NCI-H2227 treated with DMSO at 0.1 percent for 48 hours (cell line): ENCODE measurements at regions not wholly inside any gene's neighbourhood (a gene's known extent, or its start where the extent isn't known, plus 50 kb on each side); places are given as distances from the start of the nearest gene placed in this dataset.
"Not testable (repeated sequence)": the region's sequence is repeated elsewhere in the genome, so short reads cannot be mapped to it uniquely, and the experiment has no call there.

Experiments used
- DNase-seq: peaks from one replicate; lab custom pipeline; 2025; lab: John Stamatoyannopoulos, UW

DNA sequence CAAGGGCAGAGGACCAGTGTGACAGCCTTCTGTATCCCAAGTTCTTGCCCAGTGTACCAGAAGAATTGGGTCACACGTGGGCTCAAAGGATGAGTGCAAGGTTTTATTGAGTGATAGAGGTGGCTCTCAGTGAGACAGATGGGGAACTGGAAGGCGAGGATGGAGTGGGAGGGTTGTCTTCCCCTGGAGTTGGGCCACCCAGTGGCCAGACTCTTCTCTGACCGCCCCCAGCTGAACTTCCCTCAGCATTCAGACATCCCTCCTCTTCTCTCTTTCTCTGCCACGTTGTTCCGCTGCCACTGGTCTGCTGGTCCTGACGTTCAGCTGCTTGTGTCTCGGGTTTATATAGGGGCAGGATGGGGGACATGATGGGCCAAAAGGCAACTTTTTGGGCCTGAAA lies 150.1 kb upstream of the IVNS1ABP start:
- no peak for DNase-seq

DNA sequence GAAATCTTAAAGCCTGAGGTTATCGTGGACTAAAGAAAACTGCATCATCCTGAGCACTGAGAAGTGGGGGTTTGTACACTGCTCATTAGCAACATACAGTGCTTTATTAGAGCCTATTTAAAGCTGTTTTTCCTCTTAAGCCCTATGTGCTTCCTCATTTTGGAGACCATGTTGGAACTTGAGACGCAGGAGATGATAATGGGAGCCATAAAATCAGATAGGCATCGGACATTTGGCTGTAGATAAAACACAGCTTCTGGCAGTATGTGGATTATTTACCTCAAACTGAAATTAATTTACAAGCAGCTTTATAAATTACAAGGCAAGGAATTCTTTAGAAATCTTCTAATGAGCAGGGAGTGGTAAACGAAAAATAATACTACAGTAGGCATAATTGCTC lies 147.7 kb upstream of the IVNS1ABP start:
- no peak for DNase-seq

DNA sequence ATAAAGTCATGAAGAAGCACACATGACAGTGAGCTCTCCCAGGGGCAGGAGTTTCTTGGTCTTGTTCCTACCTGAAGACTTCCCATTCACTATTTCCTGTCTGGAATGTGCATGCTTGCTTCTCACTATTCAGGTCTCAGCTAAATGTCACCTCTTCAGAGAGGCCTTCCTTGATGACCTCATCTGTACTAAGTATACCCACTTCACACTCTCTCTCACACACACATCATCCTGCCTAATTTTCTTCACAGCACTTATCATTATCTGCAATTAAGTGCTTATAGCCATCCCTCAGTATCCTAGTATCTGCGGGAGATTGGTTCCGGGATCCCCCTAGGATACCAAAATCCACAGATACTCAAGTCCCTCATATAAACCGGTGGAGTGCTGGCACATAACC lies 146.4 kb upstream of the IVNS1ABP start:
- no peak for DNase-seq

DNA sequence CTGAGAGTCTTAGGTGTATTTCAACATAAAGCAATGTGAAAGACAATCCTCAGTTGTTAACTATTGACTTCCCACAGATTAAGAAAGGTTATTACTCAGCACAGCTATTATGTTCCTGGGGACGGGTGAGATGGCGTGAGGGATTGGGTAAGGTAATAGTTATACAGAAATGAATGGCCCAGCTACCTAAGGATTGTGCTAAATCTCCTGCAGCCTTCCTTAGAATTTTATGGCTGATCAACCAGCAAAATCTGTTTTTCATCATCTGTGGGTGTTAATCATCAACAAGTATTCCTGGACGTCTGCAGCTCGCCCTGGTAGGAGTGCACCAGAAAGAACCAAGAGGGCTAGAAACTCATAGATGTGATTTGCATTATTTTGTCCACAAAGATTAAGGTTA lies 146.0 kb upstream of the IVNS1ABP start:
- DNase-seq = no peak

DNA sequence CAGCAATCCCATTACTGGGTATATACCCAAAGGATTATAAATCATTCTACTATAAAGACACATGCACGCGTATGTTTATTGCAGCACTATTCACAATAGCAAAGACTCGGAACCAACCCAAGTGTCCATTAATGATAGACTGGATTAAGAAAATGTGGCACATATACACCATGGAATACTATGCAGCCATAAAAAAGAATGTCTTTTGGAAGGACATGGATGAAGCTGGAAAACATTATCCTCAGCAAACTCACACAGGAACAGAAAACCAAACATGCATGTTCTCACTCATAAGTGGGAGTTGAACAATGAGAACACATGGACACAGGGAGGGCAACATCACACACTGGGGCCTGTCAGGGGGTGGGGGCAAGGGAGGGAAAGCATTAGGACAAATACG lies 143.7 kb upstream of the IVNS1ABP start:
- DNase-seq = not testable (repeated sequence)

DNA sequence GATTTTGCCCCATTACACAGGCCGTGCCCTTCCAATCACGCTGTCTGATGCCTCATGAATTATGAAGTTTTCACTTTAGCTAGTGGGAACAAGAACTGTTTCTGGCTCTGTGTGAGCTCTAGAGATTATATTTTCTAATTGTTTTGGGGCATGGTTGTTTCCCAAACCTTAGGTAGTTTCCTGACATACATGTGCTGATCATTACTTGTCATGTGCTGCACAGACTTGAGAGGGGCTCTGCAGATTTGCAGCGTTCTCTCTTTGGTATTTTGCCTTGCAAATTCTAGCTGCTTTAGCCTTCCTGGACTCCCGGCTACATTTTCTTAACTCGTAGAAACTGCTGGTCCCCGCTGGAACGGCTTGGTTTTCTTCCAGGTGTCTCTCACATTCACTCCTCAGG lies 142.1 kb upstream of the IVNS1ABP start:
- DNase-seq = no peak

DNA sequence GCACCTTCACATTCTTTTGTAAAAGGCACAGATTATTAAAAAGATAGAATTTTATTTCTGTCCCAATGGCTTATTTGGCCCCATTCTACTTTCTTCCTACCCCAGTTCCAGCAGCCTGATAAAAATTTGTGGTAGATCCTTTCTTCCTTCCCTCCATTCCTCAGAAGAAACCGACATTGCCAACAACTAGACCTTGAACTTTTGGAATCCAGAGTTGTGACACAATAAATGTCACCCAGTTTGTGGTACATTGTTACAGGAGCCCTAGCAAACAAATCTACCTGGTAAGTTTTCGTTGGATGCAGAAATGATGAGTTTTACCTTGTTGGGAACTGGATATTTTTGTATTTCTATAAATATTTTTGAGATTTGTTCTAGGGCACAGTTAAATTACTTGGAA lies 141.6 kb upstream of the IVNS1ABP start:
- DNase-seq = no peak

DNA sequence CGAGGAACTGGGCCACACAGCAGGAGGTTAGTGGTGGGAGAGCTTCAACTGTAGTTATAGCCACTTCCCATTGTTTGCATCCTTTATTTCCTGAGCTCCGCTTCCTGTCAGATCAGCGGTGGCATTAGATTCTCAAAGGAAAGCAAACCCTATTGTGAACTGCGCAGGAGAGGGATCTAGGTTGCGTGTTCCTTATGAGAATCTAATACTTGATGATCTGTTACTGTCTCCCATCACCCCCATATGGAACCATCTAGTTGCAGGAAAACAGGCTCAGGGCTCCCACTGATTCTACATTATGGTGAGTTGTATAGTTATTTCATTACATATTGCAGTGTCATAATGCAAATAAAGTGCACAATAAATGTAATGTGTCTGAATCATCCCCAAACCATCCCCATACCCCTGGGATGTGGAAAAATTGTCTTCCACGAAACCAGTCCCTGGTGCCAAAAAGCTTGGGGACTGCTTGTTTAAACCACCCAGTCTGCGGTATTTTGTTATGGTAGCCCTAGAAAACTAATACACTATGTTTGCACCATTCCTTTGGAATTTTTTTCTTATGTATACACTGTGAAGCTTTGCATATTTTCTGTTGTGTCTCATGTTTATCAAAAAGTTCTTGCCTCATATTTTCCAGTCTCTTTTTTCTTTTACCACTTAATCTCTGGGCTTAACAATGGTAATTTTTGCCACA lies 136.6 kb upstream of the IVNS1ABP start:
- DNase-seq = no peak

DNA sequence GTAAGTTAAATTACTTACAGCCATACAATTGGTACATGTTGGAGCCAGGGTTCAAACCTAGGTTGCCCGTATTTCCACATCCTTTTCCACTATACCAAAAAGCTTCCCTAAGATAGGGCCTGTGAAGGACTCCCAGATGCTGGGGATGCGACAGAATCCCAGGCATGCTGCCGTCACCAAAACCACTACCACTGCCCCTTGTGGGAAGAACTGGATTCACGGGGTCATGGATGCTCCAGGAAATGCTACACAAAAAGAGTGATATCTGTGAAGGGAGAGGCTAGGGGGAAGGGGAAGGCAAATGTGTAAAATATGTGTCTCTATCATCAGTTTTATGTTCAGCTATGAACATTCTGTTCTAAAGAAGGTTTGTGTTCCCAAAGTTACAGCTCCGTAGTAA lies 133.9 kb upstream of the IVNS1ABP start:
- no peak for DNase-seq

DNA sequence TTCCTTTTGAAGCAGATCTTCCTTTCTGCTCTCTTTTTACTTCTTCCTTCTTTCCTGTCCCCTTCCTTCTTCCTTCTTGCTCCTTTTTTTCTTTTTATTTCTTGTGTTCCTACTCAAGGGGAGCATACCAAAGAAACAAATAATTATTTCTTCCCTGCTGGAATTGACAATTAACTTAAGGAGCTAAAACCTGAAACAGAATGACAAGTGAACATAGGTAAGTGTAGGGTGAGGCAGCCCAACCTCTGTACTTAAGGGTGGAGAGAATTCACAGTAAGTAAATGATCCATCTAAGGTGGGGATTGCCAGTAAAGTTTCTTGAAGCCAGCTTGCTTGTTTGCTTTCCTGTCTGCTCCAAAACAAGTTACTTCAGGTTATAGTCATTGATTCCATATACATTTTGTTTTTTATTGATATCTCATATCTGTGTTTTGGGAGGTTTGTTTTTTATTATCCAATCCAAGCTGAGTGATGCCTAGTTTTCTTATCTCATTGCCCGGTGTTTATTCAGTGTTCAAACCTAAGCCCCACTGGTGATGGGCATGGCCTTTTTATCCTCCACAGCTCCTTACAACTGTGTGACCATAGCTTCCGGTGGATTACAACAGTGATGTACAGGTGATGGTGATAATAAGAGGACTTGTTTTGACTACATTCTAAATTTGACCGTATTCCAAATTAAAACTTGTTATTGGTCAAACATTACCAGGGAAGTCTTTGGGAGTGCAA lies 133.2 kb upstream of the IVNS1ABP start:
- no peak for DNase-seq

DNA sequence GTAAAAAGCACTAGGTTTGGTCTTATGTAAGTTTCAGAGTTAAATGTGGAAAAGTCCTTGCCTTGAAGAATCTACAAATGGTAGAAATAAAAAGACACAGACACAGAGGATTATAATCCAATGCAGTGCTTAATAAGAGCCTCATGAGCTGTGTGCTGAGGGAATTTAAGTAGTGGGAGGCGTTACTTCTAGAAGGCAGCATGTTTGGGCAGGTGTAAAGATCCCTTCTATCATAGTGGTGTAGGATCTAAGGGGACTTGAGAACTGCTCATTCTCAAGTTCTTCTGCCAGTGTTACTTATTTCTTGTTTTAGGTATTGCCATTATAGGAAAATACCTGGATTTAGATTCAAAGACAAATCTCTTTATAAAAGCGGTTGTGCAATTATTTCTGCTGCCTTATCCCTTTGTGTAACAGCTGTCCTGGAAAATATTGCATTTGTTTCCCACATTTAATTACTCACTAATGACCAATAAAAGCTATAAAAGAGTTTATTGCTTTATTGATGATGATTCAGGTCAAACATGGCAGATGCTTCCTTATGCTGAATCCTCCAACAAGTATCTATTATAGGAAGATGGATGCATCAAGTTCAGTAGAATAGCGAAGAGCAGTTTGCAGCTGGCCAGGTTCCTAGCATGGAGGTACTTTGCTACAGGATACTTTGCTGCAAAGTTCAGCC lies 132.5 kb upstream of the IVNS1ABP start:
- no peak for DNase-seq

DNA sequence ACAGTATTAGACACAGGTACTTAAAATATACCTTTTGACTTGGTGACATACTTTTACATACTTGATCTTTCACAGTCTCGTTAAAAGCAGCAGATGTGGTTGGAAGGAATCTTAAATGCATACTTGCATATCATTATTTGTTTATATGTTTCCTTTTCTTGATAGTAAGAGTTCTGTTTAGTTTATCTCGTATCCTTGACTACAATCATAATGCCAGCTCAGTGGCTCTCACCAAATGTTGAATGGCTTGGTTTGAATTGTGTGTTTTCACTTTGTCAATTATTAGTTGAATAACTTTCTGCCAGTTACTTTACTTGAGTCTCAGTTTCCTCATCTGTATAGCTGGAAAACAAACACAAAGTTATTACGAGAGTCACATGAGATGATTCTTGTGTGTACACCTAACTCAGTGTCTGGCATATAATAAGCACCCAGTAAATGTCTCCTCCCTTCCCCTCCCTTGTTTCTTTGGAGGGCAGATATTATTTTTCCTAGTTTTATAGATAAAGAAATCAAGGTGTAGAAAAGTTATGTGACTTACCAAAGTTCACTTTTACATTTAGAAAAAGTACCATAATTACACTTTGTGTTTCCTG lies 131.6 kb upstream of the IVNS1ABP start:
- DNase-seq = no peak

DNA sequence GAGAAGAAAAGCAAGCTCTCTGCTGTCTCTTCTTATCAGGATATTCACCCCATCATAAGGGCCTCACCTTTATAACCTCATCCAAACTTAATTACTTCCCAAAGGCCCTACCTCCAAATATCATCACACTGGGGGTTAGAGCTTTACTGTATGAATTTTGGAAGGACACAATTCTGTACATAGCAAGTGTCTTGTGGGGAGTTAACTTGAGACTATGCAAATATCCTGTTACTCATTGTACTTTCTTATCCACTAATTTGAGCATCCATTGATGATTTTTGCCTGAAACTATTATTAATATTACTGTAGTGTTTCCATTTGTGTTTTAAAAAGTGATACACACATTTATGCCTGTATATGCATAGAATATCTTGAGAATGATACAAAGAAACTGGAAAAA lies 129.1 kb upstream of the IVNS1ABP start:
- no peak for DNase-seq

DNA sequence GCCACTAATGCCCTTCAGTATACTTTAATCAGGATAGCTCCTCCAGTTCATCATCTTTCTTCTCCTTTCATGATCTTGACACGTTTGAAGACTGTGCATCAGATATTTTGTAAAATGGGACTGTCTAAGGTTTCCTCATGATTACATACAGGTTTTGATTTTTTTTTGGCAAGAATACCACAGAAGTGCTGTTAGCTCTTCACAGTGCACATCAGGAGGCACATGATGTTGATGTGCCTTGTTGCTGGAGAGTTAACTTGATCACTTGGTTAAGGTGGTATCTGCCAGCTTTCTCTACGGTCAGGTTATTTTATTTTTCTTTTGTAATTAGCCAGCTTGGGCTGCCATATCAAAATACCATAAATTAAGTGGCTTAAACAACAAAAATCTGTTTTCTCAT lies 128.6 kb upstream of the IVNS1ABP start:
- DNase-seq = no peak

DNA sequence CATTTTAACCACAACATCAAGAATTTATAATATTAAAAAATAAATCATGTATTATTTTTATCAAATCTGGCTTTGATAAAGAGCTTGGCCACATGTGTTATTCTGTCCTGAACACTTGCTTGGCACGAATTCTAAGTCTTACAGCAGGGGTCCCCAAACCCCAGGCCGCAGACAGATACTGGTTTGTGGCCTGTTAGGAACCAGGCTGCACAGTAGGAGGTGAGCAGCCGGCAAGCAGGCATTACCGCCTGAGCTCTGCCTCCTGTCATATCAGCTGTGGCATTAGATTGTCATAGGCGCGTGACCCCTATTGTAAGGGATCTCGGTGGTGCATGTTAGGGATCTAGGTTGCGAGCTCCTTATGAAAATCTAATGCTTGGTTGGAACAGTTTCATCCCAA lies 127.6 kb upstream of the IVNS1ABP start:
- DNase-seq = no peak

DNA sequence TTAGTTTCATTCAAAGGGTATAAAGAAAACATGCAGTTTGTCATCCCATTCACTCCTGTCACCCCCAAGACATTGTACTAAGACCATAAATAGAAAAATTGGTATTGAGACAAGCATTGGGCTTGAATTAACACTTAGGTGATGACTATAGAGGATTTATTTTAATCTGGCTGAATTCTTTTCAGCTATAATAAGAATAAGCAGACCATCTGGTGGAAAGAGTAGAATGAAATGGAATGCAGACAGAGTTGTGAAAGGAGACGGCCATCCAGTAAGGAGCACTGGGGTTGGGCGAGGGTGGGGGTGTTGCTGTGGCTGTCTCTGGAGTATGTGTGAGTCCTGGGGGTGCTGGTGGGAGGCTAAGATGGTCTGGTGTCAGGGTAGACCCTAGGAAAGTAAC lies 125.0 kb upstream of the IVNS1ABP start:
- DNase-seq = no peak

DNA sequence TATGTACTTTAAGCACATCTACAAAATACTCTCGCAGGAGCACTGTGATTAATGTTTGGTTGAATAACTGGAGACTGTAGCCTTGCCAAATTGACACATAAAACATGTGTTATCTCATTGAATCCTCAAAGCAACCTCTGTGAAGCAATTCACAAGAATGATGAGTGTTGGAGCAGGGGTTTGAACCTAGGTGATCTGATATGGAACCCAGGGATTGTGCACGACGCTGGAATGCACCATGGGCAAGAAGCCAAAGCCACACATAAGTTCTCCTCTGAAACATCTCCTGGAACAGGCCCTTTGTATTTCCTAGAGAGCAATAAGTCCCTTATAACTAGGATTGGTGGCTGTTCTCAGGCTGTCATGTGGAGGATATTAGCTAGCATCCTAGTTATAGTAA lies 124.6 kb upstream of the IVNS1ABP start:
- no peak for DNase-seq

DNA sequence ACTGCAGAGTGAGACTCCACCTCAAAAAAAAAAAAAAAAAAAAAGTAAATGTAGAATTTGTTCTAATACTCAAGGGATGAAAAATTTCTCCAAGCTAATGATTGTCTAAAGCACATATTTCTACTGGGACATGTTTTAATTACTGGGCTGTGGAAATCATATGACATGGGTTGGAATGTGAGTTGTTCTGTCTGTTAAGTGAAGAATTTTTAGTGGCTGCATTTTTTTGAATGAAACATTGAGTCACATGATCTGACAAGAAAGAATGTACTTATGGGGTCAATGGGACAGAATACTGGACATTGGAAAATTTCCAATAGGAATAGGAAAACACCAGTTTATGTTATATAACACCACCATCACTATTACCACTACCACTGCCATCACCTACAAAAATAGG lies 123.8 kb upstream of the IVNS1ABP start:
- DNase-seq = no peak

DNA sequence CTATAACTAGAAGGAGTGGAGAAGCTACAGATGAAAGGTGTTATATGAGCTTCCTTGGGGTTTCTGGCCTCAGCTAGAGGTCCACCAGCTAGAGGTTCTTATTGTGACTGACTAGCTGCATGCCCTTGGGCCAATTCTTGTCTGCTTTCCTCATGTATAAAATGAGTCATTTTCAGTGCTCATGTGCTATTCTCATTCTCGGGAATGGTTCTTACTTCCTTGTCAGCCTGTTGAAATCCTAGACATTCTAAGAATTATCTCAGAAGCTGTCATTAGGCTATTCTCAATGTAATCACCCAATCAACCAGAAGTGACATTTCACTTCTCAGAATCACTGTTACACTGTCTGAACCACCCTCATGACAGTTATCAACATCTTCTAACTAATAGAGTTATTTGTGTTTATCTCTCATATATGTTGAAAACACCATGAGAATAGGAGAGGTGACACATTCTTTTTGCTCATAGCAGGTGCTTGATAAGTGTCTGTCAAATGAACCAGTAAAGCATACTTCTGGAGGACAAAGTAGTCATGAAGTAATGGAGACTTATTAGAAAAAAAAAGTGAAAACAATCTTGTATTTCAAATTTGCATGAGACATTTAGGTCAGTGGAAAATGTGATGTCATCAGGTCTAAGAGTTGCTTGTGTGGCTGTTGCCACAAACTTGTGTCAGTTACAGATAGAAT lies 122.8 kb upstream of the IVNS1ABP start:
- no peak for DNase-seq

DNA sequence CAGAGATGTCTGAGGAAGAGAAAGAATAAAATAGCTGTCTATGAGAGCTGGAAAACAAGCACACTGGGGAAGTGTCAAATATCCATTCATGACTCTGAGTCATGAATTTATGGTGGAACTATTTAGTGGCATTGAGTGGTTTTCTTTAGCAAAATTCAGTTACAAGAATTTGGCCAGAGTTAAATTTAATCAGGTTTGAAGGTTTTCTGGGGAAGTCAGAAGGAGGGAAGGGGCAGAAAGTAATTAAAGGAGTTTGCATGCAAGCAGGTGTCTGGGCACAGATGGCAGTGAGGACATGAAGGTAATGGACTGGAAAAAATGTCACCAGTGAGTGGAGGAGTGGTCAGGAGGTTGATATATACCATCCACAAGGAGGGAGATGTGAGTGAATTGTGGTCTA lies 121.9 kb upstream of the IVNS1ABP start:
- no peak for DNase-seq

DNA sequence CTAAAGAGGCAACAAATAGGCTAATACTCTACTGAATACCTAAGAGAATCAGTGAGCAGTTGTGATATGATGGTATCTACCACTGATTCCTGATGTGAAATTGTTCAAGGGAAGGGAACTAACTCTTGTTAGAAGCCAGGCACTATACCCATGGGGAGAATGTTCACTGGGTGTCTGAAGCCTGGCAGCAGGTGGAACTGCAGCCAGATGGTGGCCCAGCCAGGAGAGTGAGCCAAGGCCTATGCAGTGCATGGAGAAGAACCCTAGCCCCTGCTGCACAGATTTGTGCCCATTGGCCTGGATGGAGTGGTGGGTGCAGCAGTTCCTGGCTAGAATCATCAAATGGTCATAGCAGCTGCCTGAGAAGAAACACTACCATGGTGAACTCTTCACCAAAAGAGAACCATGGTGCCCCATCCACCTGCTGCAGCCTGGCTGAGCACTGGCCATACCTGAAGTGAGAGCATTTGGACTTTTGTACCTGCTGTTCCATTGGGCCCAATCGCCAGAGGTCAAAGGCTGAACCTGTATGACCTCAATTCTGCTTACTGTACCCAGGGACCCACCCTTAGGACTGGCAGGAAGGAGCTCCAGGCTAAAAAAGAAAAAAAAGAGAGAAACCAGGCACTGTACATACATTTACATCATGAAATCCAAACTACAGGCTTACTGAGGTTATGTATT lies 118.8 kb upstream of the IVNS1ABP start:
- DNase-seq = no peak

DNA sequence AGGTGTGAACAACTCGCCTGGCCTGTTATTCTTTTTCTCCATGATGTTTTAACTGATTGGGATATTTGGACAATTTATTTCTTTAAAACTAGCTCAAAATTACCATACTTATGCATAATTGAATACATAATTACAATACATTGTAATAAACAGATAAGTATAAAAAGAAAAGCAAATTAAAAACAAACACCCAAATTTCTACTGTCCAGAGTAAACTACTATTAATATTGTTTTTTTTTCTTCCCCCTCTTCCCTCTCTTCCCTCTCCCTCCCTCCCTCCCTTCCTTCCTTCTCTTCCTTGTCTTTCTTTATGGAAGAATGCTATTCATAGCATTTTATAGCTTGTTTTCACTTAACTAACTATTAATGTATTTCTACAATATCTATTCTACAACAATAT lies 117.7 kb upstream of the IVNS1ABP start:
- no peak for DNase-seq
